Esophagus muscularis mucosa (tissue), 3 donors: ENCODE measurements at regions not wholly inside any gene's neighbourhood (a gene's known extent, or its start where the extent isn't known, plus 50 kb on each side); places are given as distances from the start of the nearest gene placed in this dataset.
"Not testable (repeated sequence)": the region's sequence is repeated elsewhere in the genome, so short reads cannot be mapped to it uniquely, and the experiment has no call there.

ENCODE experiments used
- CTCF ChIP-seq, 3 experiments: fragments of 200-600 bp in 2 of 3; fragments of 450-650 bp in 1 of 3; sonication (generic) in 2 of 3; IDR thresholded peaks; one replicate each; pipeline ENCODE4 v1.5.1; 2017 to 2019; ENCODE audit warnings: antibody characterized with exemption in 3 of 3, mild to moderate bottlenecking in 2 of 3, moderate library complexity in 1 of 3
- POLR2A ChIP-seq: fragments of 450-650 bp; IDR thresholded peaks from one replicate; pipeline ENCODE4 v1.6.1; 2017; ENCODE audit warnings: antibody characterized with exemption, moderate library complexity, mild to moderate bottlenecking, low read depth
- POLR2AphosphoS5 ChIP-seq, 2 donors: sonication (generic); formaldehyde crosslinking; IDR thresholded peaks; one replicate each; pipeline ENCODE4 v1.6.1; 2017; ENCODE audit warnings: antibody characterized with exemption in 2 of 2

GRCh38 chr2:90011101-90011443 lies 1319.6 kb downstream of the RPIA start:
- TF ChIP-seq CTCF (IDR thresholded peaks at IDR 0.05); POLR2AphosphoS5 (IDR thresholded peaks at IDR 0.05); POLR2A: not testable (repeated sequence)
